ENCODE measurements at regions not wholly inside any gene's neighbourhood (a gene's known extent, or its start where the extent isn't known, plus 50 kb on each side); places are given as distances from the start of the nearest gene placed in this dataset.

- DNase-seq: no peak
- Histone ChIP-seq H3K36me3 (no peaks in the 10 kb centered on the region), H3K27me3 (ENCODE audit: insufficient read depth, low read depth, severe bottlenecking) (no peaks in the 10 kb centered on the region), H3K4me3 (ENCODE audit: low read depth, low read length) (no peak overlapping the region), H3K9me3 (ENCODE audit: severe bottlenecking) (peaks cover 31% of the 10 kb centered on the region), H3K27ac (no peak overlapping the region)
- no peak for TF ChIP-seq CTCF (IDR thresholded peaks at IDR 0.05; ENCODE audit: low read depth, low read length)
Measured at GRCh38 chr21:41576013-41576615, 68.2 kb upstream of the TMPRSS2 start.

- H3K36me3 ChIP-seq: no peaks in the 10 kb centered on the region
- no peaks in the 10 kb centered on the region for H3K27me3 ChIP-seq (ENCODE audit: insufficient read depth, low read depth, severe bottlenecking)
- TF ChIP-seq CTCF (IDR thresholded peaks at IDR 0.05; ENCODE audit: low read depth, low read length): no peak
- H3K9me3 ChIP-seq (ENCODE audit: severe bottlenecking): peaks cover 30% of the 10 kb centered on the region
- no peak overlapping the region for H3K4me3 ChIP-seq (ENCODE audit: low read depth, low read length)
- H3K27ac ChIP-seq: no peak overlapping the region
- no peak for DNase-seq
Measured at GRCh38 chr21:41573902-41574690, 66.1 kb upstream of the TMPRSS2 start.

GRCh38 chr21:41571938-41572510 lies 64.1 kb upstream of the TMPRSS2 start:
- no peak overlapping the region for H3K4me3 ChIP-seq (ENCODE audit: low read depth, low read length)
- DNase-seq: no peak
- H3K27me3 ChIP-seq (ENCODE audit: insufficient read depth, low read depth, severe bottlenecking): no peaks in the 10 kb centered on the region
- H3K27ac ChIP-seq: no peak overlapping the region
- TF ChIP-seq CTCF (IDR thresholded peaks at IDR 0.05; ENCODE audit: low read depth, low read length): no peak
- H3K9me3 ChIP-seq (ENCODE audit: severe bottlenecking): peaks cover 12% of the 10 kb centered on the region
- H3K36me3 ChIP-seq: no peaks in the 10 kb centered on the region

- DNase-seq: no peak
- Histone ChIP-seq H3K36me3 (no peaks in the 10 kb centered on the region), H3K27me3 (ENCODE audit: insufficient read depth, low read depth, severe bottlenecking) (no peaks in the 10 kb centered on the region), H3K27ac (no peak overlapping the region), H3K9me3 (ENCODE audit: severe bottlenecking) (peaks cover 12% of the 10 kb centered on the region), H3K4me3 (ENCODE audit: low read depth, low read length) (no peak overlapping the region)
- TF ChIP-seq CTCF (IDR thresholded peaks at IDR 0.05; ENCODE audit: low read depth, low read length): no peak
Measured at GRCh38 chr21:41570791-41571355, 62.9 kb upstream of the TMPRSS2 start.

- TF ChIP-seq CTCF (IDR thresholded peaks at IDR 0.05; ENCODE audit: low read depth, low read length): no peak
- no peak for DNase-seq
- Histone ChIP-seq H3K4me3 (ENCODE audit: low read depth, low read length) (no peak overlapping the region), H3K27me3 (ENCODE audit: insufficient read depth, low read depth, severe bottlenecking) (no peaks in the 10 kb centered on the region), H3K9me3 (ENCODE audit: severe bottlenecking) (peaks cover 4% of the 10 kb centered on the region), H3K36me3 (no peaks in the 10 kb centered on the region), H3K27ac (no peak overlapping the region)
Measured at GRCh38 chr21:41568606-41569385, 60.8 kb upstream of the TMPRSS2 start.
